LNCaP clone FGC (cell line): ENCODE measurements at regions not wholly inside any gene's neighbourhood (a gene's known extent, or its start where the extent isn't known, plus 50 kb on each side); places are given as distances from the start of the nearest gene placed in this dataset.

ENCODE experiments used
- DNase-seq: peaks from one replicate; pipeline ENCODE4 v3.0.0-alpha.2; 2011; ENCODE audit warnings: low read depth
- H3K4me3 ChIP-seq: 2 replicates; pipeline ENCODE4 v1.5.1; 2011; ENCODE audit warnings: mild to moderate bottlenecking, low read depth, low read length, control low read depth
- CTCF ChIP-seq: IDR thresholded peaks from 2 replicates; pipeline ENCODE4 v1.5.1; 2012; ENCODE audit warnings: mild to moderate bottlenecking; ENCODE audit not compliant: control insufficient read depth, insufficient read depth; ENCODE audit errors: extremely low read depth

- no peak for TF ChIP-seq CTCF
- DNase-seq: no peak
- no peak overlapping the region for H3K4me3 ChIP-seq
Observed at GRCh38 chr10:121211446-121211845, 360.3 kb downstream of the WDR11 start.

GRCh38 chr10:121213437-121213836 is 362.3 kb downstream of the WDR11 start:
- no peak for TF ChIP-seq CTCF
- no peak overlapping the region for H3K4me3 ChIP-seq
- DNase-seq: no peak

- no peak for DNase-seq
- no peak overlapping the region for H3K4me3 ChIP-seq
- TF ChIP-seq CTCF: no peak
Observed at GRCh38 chr10:121216295-121216694, 365.1 kb downstream of the WDR11 start.

- H3K4me3 ChIP-seq: no peak overlapping the region
- no peak for TF ChIP-seq CTCF
- no peak for DNase-seq
Observed at GRCh38 chr10:121216721-121217181, 365.6 kb downstream of the WDR11 start.

GRCh38 chr10:121217331-121217730 is 366.2 kb downstream of the WDR11 start:
- H3K4me3 ChIP-seq: no peak overlapping the region
- no peak for TF ChIP-seq CTCF
- DNase-seq: no peak

GRCh38 chr10:121221072-121221471 is 369.9 kb downstream of the WDR11 start:
- no peak overlapping the region for H3K4me3 ChIP-seq
- no peak for DNase-seq
- TF ChIP-seq CTCF: no peak

GRCh38 chr10:121221991-121222390 is 370.8 kb downstream of the WDR11 start:
- no peak for TF ChIP-seq CTCF
- no peak for DNase-seq
- no peak overlapping the region for H3K4me3 ChIP-seq
